DOHH2 (cell line): ENCODE measurements at regions not wholly inside any gene's neighbourhood (a gene's known extent, or its start where the extent isn't known, plus 50 kb on each side); places are given as distances from the start of the nearest gene placed in this dataset.

Experiments
- EZH2phosphoT487 ChIP-seq: fragments of 200-600 bp; sonication (generic); IDR thresholded peaks from 2 replicates; pipeline ENCODE4 v1.6.1; 2017; ENCODE audit warnings: borderline replicate concordance, mild to moderate bottlenecking, antibody characterized with exemption, low read length, moderate library complexity, mixed read lengths
- TF ChIP-seq, protein P1 (sequence below): fragments of 200-600 bp; sonication (generic); IDR thresholded peaks from one replicate; pipeline ENCODE4 v1.5.1; 2014; ENCODE audit warnings: antibody characterized with exemption, mild to moderate bottlenecking, low read depth, low read length; ENCODE audit not compliant: poor library complexity, severe bottlenecking

DNA sequence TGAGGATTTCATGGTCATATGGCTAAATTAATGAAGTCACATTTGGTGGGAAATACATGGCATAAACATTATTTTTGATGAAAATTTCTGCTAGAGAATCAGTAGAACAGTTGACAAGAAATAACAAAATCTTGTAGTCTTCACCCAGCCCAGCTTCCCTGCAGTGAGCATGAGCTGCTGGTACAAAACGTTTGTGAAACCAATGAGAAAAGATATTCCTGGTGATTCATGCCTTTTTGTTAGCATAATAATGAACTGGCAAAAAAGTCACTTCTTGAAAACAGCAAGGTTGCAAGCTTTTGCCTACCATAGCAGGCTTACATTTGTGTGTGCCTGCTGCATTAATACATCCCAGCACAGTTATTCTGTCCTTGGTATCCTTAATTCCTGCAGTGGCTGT, 475.9 kb upstream of the HTR2A start:
- TF ChIP-seq, protein P1, sequence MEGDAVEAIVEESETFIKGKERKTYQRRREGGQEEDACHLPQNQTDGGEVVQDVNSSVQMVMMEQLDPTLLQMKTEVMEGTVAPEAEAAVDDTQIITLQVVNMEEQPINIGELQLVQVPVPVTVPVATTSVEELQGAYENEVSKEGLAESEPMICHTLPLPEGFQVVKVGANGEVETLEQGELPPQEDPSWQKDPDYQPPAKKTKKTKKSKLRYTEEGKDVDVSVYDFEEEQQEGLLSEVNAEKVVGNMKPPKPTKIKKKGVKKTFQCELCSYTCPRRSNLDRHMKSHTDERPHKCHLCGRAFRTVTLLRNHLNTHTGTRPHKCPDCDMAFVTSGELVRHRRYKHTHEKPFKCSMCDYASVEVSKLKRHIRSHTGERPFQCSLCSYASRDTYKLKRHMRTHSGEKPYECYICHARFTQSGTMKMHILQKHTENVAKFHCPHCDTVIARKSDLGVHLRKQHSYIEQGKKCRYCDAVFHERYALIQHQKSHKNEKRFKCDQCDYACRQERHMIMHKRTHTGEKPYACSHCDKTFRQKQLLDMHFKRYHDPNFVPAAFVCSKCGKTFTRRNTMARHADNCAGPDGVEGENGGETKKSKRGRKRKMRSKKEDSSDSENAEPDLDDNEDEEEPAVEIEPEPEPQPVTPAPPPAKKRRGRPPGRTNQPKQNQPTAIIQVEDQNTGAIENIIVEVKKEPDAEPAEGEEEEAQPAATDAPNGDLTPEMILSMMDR = no peak
- TF ChIP-seq EZH2phosphoT487 = no peak
